ENCODE measurements at regions not wholly inside any gene's neighbourhood (a gene's known extent, or its start where the extent isn't known, plus 50 kb on each side); places are given as distances from the start of the nearest gene placed in this dataset.

- Histone ChIP-seq H3K36me3 (no peaks in the 10 kb centered on the region), H3K27ac (no peak overlapping the region), H3K4me1 (no peaks in the 10 kb centered on the region), H3K27me3 (no peaks in the 10 kb centered on the region), H3K4me3 (no peak overlapping the region), H3K9me3 (replicated peaks) (no peaks in the 10 kb centered on the region)
- no peak for DNase-seq
These were observed 528.8 kb downstream of the BUD13 start for GRCh38 chr11:116243991-116244390.

DNA sequence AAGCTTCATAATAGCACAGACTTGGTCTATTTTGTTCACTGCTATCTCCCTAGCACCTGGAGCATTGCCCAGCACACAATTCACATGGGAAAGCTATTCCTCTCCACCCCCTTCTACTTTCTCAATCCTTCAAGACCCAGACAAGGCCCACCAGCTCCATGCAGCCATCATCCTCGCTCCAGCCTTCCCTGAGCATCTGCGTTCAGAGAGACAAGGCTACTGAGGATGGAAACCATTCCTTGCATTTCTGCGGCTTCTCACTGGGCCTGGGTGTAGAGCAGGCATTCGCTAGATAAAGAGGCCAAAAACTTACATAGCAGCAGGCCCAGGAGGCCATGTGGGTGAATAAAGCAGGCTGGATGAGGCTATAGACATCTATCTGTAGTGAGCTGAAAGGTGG, 530.8 kb downstream of the BUD13 start:
- Histone ChIP-seq H3K36me3 (no peaks in the 10 kb centered on the region), H3K4me3 (no peak overlapping the region), H3K27me3 (no peaks in the 10 kb centered on the region), H3K4me1 (no peaks in the 10 kb centered on the region), H3K9me3 (replicated peaks) (no peaks in the 10 kb centered on the region), H3K27ac (no peak overlapping the region)
- DNase-seq, result no peak

DNA sequence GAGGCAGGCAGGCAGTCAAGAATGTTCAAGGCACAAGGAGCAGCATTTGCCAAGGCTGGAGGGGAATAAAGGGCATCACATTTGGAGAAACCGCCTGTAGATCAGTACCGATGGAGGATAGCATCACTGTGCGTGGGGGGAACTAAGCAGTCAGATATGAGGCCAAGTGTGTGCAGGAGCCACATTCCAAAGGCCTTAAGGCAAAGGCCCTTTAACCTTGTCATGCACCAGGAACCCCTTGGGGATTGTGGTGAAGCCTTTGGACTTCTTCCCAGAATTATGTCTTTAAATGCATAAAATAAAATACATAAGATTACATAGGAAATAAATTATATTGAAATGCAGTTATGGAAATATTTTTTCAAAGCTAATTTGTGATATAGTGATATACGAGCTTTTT, 532.1 kb downstream of the BUD13 start:
- no peaks in the 10 kb centered on the region for H3K36me3 ChIP-seq
- H3K4me3 ChIP-seq, result no peak overlapping the region
- H3K27ac ChIP-seq, result no peak overlapping the region
- peak in 1 of 2 experiments; percentile 6 for DNase-seq
- no peaks in the 10 kb centered on the region for H3K9me3 ChIP-seq (replicated peaks)
- H3K4me1 ChIP-seq, result no peaks in the 10 kb centered on the region
- no peaks in the 10 kb centered on the region for H3K27me3 ChIP-seq

DNA sequence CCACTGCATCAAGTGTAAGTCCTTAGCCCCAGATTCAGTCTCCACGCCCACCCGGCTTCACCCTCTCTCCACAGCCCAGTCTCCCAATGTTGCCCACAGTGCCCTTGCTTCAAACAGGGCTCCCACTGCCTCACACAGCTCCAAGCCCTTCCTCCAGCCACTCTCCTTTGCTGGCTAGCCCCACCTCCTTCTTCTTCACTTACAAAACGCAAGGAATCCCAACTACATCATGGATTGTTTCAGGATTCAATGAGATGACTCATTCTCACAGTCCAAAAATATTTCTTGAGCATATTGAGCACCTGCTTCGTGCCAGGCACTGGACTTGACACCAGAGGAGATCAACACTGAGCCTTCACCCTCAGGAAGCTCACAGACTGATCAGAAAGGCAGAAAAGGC, 533.5 kb downstream of the BUD13 start:
- H3K9me3 ChIP-seq (replicated peaks), result no peaks in the 10 kb centered on the region
- H3K27ac ChIP-seq, result no peak overlapping the region
- H3K4me3 ChIP-seq, result no peak overlapping the region
- no peaks in the 10 kb centered on the region for H3K27me3 ChIP-seq
- H3K4me1 ChIP-seq, result no peaks in the 10 kb centered on the region
- DNase-seq, result no peak
- no peaks in the 10 kb centered on the region for H3K36me3 ChIP-seq

- Histone ChIP-seq H3K4me1 (no peaks in the 10 kb centered on the region), H3K27me3 (no peaks in the 10 kb centered on the region)
These were observed 537.7 kb downstream of the BUD13 start for GRCh38 chr11:116234989-116235568.

GRCh38 chr11:116233561-116233960, 539.2 kb downstream of the BUD13 start:
- DNase-seq, result no peak
- no peak overlapping the region for H3K27ac ChIP-seq
- H3K4me3 ChIP-seq, result no peak overlapping the region
- H3K9me3 ChIP-seq (replicated peaks), result no peaks in the 10 kb centered on the region
- no peaks in the 10 kb centered on the region for H3K27me3 ChIP-seq
- H3K4me1 ChIP-seq, result no peaks in the 10 kb centered on the region
- no peaks in the 10 kb centered on the region for H3K36me3 ChIP-seq

More at GRCh38 chr11:116234989-116235568, 537.7 kb downstream of the BUD13 start:
- Histone ChIP-seq H3K9me3 (replicated peaks) (no peaks in the 10 kb centered on the region), H3K4me3 (no peak overlapping the region), H3K36me3 (no peaks in the 10 kb centered on the region), H3K27ac (no peak overlapping the region)
- no peak for DNase-seq

GRCh38 chr11:116232364-116232828, 540.4 kb downstream of the BUD13 start:
- no peaks in the 10 kb centered on the region for H3K36me3 ChIP-seq
- H3K9me3 ChIP-seq (replicated peaks), result no peaks in the 10 kb centered on the region
- no peaks in the 10 kb centered on the region for H3K4me1 ChIP-seq
- no peaks in the 10 kb centered on the region for H3K27me3 ChIP-seq
- no peak for DNase-seq
- H3K4me3 ChIP-seq, result no peak overlapping the region
- H3K27ac ChIP-seq, result no peak overlapping the region

DNA sequence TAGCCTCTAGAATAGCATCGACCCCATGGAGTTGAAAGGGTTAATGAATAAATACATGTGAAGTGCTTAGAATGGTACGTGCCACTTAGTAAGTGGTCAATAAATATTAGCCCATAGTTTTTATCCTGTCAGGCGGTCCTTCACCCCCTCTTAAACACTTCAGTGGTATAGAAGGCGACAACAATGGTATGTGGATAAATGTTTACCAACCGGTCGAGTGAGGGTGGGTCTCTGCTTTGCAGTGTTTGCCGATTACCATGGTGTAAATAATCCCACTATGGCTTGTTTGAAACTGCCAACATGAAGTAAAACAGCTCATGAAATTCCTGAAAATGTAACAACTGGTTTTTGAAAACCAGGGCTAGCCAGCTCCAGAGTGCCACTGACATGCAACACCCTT, 541.2 kb downstream of the BUD13 start:
- Histone ChIP-seq H3K27ac (no peak overlapping the region), H3K9me3 (replicated peaks) (no peaks in the 10 kb centered on the region), H3K27me3 (no peaks in the 10 kb centered on the region), H3K36me3 (no peaks in the 10 kb centered on the region), H3K4me1 (no peaks in the 10 kb centered on the region), H3K4me3 (no peak overlapping the region)
- no peak for DNase-seq

- Histone ChIP-seq H3K27me3 (no peaks in the 10 kb centered on the region), H3K9me3 (replicated peaks) (no peaks in the 10 kb centered on the region), H3K4me3 (no peak overlapping the region), H3K4me1 (no peaks in the 10 kb centered on the region), H3K27ac (no peak overlapping the region), H3K36me3 (no peaks in the 10 kb centered on the region)
- DNase-seq, result no peak
These were observed 542.3 kb downstream of the BUD13 start for GRCh38 chr11:116230438-116230837.

GRCh38 chr11:116229236-116229970, 543.4 kb downstream of the BUD13 start:
- Histone ChIP-seq H3K27ac (no peak overlapping the region), H3K27me3 (no peaks in the 10 kb centered on the region), H3K4me3 (no peak overlapping the region), H3K4me1 (no peaks in the 10 kb centered on the region), H3K36me3 (no peaks in the 10 kb centered on the region), H3K9me3 (replicated peaks) (no peaks in the 10 kb centered on the region)
- DNase-seq, result no peak

DNA sequence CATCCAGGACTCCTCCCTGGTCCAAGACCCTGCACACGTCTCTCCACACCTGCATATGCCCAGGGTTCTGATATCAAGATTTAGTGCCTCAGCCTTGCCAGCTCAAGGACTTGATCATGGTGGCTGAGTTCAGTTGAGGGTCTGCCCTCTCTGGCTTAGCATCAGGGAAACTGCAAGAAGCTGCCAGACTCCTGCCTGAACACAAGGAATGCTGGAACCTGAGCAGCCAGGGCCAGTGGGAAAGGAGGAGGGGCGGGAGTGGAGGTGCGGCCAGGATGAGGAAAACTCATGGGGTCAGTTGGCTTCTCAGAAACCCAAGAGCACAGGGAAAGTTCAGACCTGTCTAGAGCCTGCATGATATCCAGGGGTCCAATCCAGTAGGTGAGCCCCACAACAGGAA, 546.1 kb downstream of the BUD13 start:
- H3K4me1 ChIP-seq, result no peaks in the 10 kb centered on the region
- DNase-seq, result no peak
- H3K36me3 ChIP-seq, result no peaks in the 10 kb centered on the region
- H3K4me3 ChIP-seq, result no peak overlapping the region
- no peaks in the 10 kb centered on the region for H3K27me3 ChIP-seq
- H3K9me3 ChIP-seq (replicated peaks), result no peaks in the 10 kb centered on the region
- no peak overlapping the region for H3K27ac ChIP-seq

- DNase-seq, result no peak
These were observed 546.8 kb downstream of the BUD13 start for GRCh38 chr11:116225784-116226585.

GRCh38 chr11:116225236-116225635, 547.6 kb downstream of the BUD13 start:
- DNase-seq, result no peak

More at GRCh38 chr11:116225784-116226585, 546.8 kb downstream of the BUD13 start:
- no peaks in the 10 kb centered on the region for H3K9me3 ChIP-seq (replicated peaks)
- no peaks in the 10 kb centered on the region for H3K27me3 ChIP-seq
- H3K4me1 ChIP-seq, result no peaks in the 10 kb centered on the region
- H3K4me3 ChIP-seq, result no peak overlapping the region
- H3K27ac ChIP-seq, result no peak overlapping the region
- no peaks in the 10 kb centered on the region for H3K36me3 ChIP-seq

GRCh38 chr11:116224889-116225200, 547.9 kb downstream of the BUD13 start:
- Histone ChIP-seq H3K27me3 (no peaks in the 10 kb centered on the region), H3K9me3 (replicated peaks) (no peaks in the 10 kb centered on the region), H3K4me3 (no peak overlapping the region), H3K36me3 (no peaks in the 10 kb centered on the region), H3K4me1 (no peaks in the 10 kb centered on the region), H3K27ac (no peak overlapping the region)
- DNase-seq, result no peak

More at GRCh38 chr11:116225236-116225635, 547.6 kb downstream of the BUD13 start:
- Histone ChIP-seq H3K4me3 (no peak overlapping the region), H3K27ac (no peak overlapping the region), H3K36me3 (no peaks in the 10 kb centered on the region), H3K27me3 (no peaks in the 10 kb centered on the region), H3K4me1 (no peaks in the 10 kb centered on the region), H3K9me3 (replicated peaks) (no peaks in the 10 kb centered on the region)

DNA sequence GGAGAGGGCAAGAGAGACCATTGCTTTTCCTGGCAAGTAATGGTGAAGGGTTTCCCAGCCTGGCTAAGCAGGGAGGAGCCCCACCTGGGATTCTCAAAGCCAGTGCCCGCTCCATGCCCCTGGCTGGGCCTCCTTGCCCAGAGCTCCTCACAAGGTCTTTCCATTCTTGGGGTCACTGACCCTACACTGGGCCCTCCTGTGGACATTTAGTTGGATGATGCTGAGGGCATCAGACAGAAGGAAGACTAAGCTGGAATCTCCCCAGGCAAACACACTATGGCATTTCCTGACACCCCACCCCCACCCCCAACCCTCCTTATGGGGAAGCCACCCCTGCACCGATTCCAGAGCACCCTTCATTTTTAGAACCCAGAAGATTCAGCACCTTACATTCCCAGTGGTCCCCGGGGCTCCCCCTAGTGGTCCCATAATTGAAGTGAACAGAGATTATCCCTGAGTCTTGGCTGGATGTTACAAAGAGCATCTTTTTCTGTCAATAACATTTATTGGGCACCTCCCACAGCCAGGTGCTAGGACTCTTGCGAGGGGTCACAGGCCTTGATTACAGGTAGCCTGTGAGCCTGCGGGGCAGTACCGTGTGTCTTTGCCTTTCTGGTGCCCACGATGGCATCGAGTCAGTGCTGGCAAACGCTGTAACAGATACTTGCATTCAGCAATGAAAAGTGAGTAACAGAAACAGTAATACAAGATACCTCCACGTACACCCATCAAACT, 548.5 kb downstream of the BUD13 start:
- no peak overlapping the region for H3K27ac ChIP-seq
- no peak overlapping the region for H3K4me3 ChIP-seq
- H3K4me1 ChIP-seq, result no peaks in the 10 kb centered on the region
- H3K9me3 ChIP-seq (replicated peaks), result no peaks in the 10 kb centered on the region
- H3K27me3 ChIP-seq, result no peaks in the 10 kb centered on the region
- H3K36me3 ChIP-seq, result no peaks in the 10 kb centered on the region
- peak; percentile 9 to 50 for DNase-seq

Measured in SJCRH30 (cell line).